Cardiac muscle cell (in vitro differentiated cells and primary cell): ENCODE measurements at regions not wholly inside any gene's neighbourhood (a gene's known extent, or its start where the extent isn't known, plus 50 kb on each side); places are given as distances from the start of the nearest gene placed in this dataset.

Source experiments
- DNase-seq, 2 donors: peaks; one replicate each; pipeline versions ENCODE4 v3.0.0 to v3.0.0-alpha.2; 2010 to 2017; ENCODE audit warnings: low read depth in 1 of 2, low spot score in 1 of 2
- H3K27ac ChIP-seq: fragments of 200-600 bp; sonication (generic); 2 replicates; pipeline ENCODE4 v1.5.1; 2016
- H3K27me3 ChIP-seq: fragments of 200-600 bp; sonication (generic); 2 replicates; pipeline ENCODE4 v1.6.0; 2016; ENCODE audit warnings: control low read depth
- H3K36me3 ChIP-seq: fragments of 200-600 bp; sonication (generic); 2 replicates; pipeline ENCODE4 v1.5.1; 2016; ENCODE audit warnings: control low read depth
- H3K4me1 ChIP-seq: fragments of 200-600 bp; sonication (generic); 2 replicates; pipeline ENCODE4 v1.8.1; 2017; ENCODE audit warnings: low read depth, mild to moderate bottlenecking, mixed run types
- H3K4me3 ChIP-seq: fragments of 200-600 bp; sonication (generic); 2 replicates; pipeline ENCODE4 v1.5.1; 2016; ENCODE audit warnings: mild to moderate bottlenecking
- H3K9me3 ChIP-seq: fragments of 200-600 bp; sonication (generic); 2 replicates; pipeline ENCODE4 v1.5.1; 2017; ENCODE audit warnings: low read depth, mild to moderate bottlenecking, control low read depth
- TF ChIP-seq, protein P1 (sequence below): IDR thresholded peaks from 2 replicates; pipeline ENCODE4 v1.5.1; 2012; ENCODE audit warnings: low read depth, mild to moderate bottlenecking, low read length

DNA sequence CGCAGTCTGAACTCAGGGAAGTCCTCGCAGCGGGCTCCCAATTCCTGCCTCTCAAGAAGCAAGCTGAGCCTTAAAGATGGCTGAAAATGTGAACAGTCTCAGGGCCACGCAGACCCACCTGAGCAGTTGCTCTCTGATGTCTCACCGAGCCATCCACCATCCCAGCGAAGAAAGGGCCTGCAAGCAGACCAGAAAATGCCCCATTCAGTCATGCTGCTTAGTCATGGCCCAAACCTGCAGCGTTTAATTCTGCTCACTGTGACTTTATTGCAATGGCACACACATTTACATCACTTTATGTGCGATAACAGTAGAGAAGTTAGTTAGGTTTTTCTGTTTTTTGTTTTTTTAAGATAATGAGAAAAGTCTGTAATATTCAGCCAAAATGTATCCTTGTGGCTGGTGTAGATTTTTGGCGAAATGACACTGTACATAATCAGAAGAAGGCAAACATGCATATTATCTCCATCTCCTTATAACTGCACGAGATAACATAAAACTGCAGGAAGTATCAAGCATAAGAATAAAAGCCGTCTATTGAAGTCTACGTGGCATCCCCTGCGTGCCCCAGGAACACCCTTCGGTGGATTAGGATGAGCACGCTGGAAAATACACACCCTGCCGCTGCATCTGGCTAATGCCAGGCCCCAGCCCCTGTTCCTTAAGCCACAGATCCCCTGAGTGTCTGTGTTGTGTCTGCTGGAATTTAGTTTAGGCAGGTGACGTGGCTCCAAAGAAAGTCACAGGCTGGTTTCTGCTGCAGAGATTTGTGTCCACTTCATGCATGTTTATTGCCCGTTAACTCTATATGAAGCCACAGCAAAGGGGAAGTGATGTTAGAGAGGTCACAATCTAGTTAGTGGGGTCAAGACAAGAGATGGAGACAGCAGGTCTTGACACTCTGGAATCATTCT lies 119.8 kb upstream of the IRF2BP2 start:
- H3K36me3 ChIP-seq = no peaks in the 10 kb centered on the region
- peak overlapping the region; percentile 44 for H3K27ac ChIP-seq
- DNase-seq = peak in 1 of 2 donors; percentile 37
- no peak overlapping the region for H3K4me3 ChIP-seq
- peaks cover 44% of the 10 kb centered on the region for H3K4me1 ChIP-seq
- H3K9me3 ChIP-seq = no peaks in the 10 kb centered on the region
- H3K27me3 ChIP-seq = no peaks in the 10 kb centered on the region
- TF ChIP-seq, protein P1, sequence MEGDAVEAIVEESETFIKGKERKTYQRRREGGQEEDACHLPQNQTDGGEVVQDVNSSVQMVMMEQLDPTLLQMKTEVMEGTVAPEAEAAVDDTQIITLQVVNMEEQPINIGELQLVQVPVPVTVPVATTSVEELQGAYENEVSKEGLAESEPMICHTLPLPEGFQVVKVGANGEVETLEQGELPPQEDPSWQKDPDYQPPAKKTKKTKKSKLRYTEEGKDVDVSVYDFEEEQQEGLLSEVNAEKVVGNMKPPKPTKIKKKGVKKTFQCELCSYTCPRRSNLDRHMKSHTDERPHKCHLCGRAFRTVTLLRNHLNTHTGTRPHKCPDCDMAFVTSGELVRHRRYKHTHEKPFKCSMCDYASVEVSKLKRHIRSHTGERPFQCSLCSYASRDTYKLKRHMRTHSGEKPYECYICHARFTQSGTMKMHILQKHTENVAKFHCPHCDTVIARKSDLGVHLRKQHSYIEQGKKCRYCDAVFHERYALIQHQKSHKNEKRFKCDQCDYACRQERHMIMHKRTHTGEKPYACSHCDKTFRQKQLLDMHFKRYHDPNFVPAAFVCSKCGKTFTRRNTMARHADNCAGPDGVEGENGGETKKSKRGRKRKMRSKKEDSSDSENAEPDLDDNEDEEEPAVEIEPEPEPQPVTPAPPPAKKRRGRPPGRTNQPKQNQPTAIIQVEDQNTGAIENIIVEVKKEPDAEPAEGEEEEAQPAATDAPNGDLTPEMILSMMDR = no peak

DNA sequence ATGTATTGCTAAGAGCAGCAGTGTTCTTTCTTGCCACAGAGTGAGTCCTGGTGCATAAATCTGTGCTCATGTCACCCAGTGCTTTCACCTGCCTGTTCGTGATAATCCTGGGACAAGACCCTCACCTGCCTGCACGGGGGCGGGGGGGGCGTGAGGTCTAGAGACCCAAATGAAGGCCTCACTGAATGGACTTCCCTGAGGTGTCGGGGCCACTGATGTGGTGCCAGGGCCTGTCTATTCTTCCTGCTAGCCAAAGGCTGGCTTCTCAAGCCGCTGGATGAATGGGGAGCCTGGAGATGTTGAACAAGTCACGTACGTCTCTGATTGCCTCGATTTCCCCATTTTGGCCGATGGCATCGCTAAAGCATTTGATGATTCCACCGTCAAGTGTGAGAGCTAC lies 118.8 kb upstream of the IRF2BP2 start:
- H3K4me1 ChIP-seq = peaks cover 50% of the 10 kb centered on the region
- TF ChIP-seq, protein P1 = no peak
- H3K27ac ChIP-seq = peak overlapping the region; percentile 95

DNA sequence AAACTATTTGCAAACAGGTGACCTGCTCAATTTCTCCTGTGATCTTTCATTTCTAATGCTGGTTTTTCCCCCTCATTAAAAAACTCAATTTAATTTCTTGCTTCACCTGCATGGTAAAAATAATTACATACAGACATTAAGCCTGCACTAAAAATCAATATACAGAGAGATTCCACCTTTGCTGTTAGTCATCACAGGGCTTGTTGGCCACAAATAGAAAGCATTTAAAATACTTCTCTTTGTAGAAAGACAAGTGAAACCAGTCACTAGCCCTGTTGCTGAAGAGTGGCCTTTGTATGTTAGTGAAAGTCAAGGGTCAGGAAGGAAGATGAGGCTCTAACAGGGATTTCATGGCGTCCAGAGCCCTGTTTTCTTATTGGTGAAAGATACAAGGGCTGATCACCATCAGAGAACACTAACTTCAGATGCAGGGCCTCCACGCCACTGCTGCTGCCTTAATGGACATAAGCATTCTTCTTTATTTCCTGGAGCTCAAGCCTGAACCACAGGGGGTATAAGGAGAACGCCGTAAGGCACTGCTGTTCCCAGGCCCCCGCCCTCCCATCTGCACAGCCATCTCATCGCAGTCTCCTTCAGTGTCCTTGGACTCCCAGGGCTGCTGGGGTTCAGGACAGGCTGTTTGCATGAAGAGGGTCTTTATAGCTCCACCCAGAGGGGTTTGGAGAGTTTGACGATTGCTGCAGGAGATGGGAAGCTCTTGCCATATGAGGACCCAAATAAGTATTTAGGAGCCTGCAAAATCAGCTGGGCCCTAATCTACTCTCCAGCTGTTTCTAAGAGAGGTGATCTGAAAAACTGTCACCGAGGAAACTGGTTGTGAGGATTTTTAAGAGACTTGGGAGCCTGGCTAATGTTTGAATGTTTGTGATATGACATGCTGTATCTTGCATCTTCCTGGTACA lies 117.3 kb upstream of the IRF2BP2 start:
- no peaks in the 10 kb centered on the region for H3K36me3 ChIP-seq
- H3K4me3 ChIP-seq = no peak overlapping the region
- DNase-seq = no peak
- no peaks in the 10 kb centered on the region for H3K9me3 ChIP-seq
- TF ChIP-seq, protein P1 = no peak
- no peaks in the 10 kb centered on the region for H3K27me3 ChIP-seq
- peaks cover 64% of the 10 kb centered on the region for H3K4me1 ChIP-seq
- H3K27ac ChIP-seq = peak overlapping the region; percentile 95

More for the DNA sequence above, 118.8 kb upstream of the IRF2BP2 start:
- DNase-seq = no peak
- no peaks in the 10 kb centered on the region for H3K9me3 ChIP-seq
- H3K4me3 ChIP-seq = no peak overlapping the region
- H3K27me3 ChIP-seq = no peaks in the 10 kb centered on the region
- H3K36me3 ChIP-seq = no peaks in the 10 kb centered on the region

DNA sequence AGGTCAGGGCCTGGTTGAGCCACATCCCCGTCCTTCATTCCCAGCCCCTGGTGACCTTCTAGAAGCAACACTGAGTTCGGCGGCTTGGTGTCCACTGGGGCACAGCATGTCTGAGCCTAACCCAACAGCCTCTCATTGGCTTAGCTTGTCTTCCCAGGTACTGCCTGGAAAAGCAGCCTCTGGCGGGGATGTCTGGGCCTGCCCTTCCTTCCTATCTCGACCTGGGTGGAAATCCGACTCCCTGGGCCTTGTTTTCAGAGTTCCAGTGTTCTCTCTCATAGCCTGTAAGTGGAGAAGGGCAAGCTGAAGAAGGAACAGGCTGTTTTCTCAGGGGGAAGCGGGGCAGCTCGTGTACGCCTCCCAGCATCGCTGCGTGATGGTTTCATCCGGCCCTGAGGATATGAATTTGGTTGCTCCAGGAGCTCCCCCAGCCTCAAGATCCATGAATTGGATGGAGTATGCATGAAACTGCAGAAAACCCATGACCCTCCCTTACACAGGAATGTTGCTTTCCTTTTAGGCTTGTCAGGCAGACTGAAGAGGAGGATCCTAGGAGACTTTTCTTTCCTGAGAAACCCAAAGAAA lies 116.5 kb upstream of the IRF2BP2 start:
- H3K9me3 ChIP-seq = no peaks in the 10 kb centered on the region
- H3K36me3 ChIP-seq = no peaks in the 10 kb centered on the region
- TF ChIP-seq, protein P1 = no peak
- H3K27me3 ChIP-seq = no peaks in the 10 kb centered on the region
- DNase-seq = peak in 1 of 2 donors; percentile 50
- H3K4me1 ChIP-seq = peaks cover 73% of the 10 kb centered on the region
- no peak overlapping the region for H3K4me3 ChIP-seq
- H3K27ac ChIP-seq = peak overlapping the region; percentile 95
